ENCODE measurements at regions not wholly inside any gene's neighbourhood (a gene's known extent, or its start where the extent isn't known, plus 50 kb on each side); places are given as distances from the start of the nearest gene placed in this dataset.
"Not testable (repeated sequence)": the region's sequence is repeated elsewhere in the genome, so short reads cannot be mapped to it uniquely, and the experiment has no call there.

GRCh38 chr2:200121931-200122330 is 166.5 kb downstream of the MAIP1 start:
- no peaks in the 10 kb centered on the region for H3K36me3 Mint-ChIP-seq (ENCODE audit: low read depth)
- no peak overlapping the region for H3K27ac Mint-ChIP-seq
- peaks cover 6% of the 10 kb centered on the region for H3K27me3 Mint-ChIP-seq (ENCODE audit: low read depth)
- H3K4me3 Mint-ChIP-seq (ENCODE audit: low read depth), result no peak overlapping the region
- no peaks in the 10 kb centered on the region for H3K9me3 Mint-ChIP-seq
- intact Hi-C loops (cut with micrococcal nuclease), result no loop called here
- no peak for DNase-seq (ENCODE audit: low spot score)
- no peaks in the 10 kb centered on the region for H3K4me1 Mint-ChIP-seq (ENCODE audit: low read depth)

GRCh38 chr2:200122683-200123082 is 167.3 kb downstream of the MAIP1 start:
- H3K27ac Mint-ChIP-seq, result no peak overlapping the region
- no peaks in the 10 kb centered on the region for H3K36me3 Mint-ChIP-seq (ENCODE audit: low read depth)
- H3K4me1 Mint-ChIP-seq (ENCODE audit: low read depth), result no peaks in the 10 kb centered on the region
- intact Hi-C loops (cut with micrococcal nuclease), result no loop called here
- peaks cover 8% of the 10 kb centered on the region for H3K27me3 Mint-ChIP-seq (ENCODE audit: low read depth)
- no peaks in the 10 kb centered on the region for H3K9me3 Mint-ChIP-seq
- no peak for DNase-seq (ENCODE audit: low spot score)
- H3K4me3 Mint-ChIP-seq (ENCODE audit: low read depth), result no peak overlapping the region

- H3K27ac Mint-ChIP-seq; H3K9me3 Mint-ChIP-seq; H3K4me3 Mint-ChIP-seq (ENCODE audit: low read depth); H3K27me3 Mint-ChIP-seq (ENCODE audit: low read depth); H3K36me3 Mint-ChIP-seq (ENCODE audit: low read depth); intact Hi-C loops (cut with micrococcal nuclease); DNase-seq (ENCODE audit: low spot score); H3K4me1 Mint-ChIP-seq (ENCODE audit: low read depth): not testable (repeated sequence)
These were observed 169.4 kb downstream of the MAIP1 start for GRCh38 chr2:200124665-200125368.

GRCh38 chr2:200125444-200126284 is 170.3 kb downstream of the MAIP1 start:
- H3K36me3 Mint-ChIP-seq (ENCODE audit: low read depth), result no peaks in the 10 kb centered on the region
- peaks cover 2% of the 10 kb centered on the region for H3K27me3 Mint-ChIP-seq (ENCODE audit: low read depth)
- H3K9me3 Mint-ChIP-seq, result no peaks in the 10 kb centered on the region
- DNase-seq (ENCODE audit: low spot score), result no peak
- H3K4me1 Mint-ChIP-seq (ENCODE audit: low read depth), result no peaks in the 10 kb centered on the region
- intact Hi-C loops (cut with micrococcal nuclease), result no loop called here
- no peak overlapping the region for H3K4me3 Mint-ChIP-seq (ENCODE audit: low read depth)
- H3K27ac Mint-ChIP-seq, result no peak overlapping the region

DNA sequence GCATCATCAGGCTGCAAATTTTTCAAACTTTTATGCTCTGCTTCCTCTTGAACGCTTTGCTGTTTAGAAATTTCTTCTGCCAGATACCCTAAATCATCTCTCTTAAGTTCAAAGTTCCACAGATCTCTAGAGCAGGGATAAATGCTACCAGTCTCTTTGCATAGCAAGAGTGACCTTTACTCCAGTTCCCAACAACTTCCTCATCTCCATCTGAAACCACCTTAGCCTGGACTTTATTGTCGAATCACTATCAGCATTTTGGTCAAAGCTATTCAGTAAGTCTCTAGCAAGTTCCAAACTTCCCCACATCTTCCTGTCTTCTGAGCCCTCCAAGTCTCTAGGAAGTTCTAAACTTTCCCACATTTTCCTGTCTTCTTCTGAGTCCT is 170.9 kb downstream of the MAIP1 start:
- H3K9me3 Mint-ChIP-seq; intact Hi-C loops (cut with micrococcal nuclease); H3K27me3 Mint-ChIP-seq (ENCODE audit: low read depth); H3K4me3 Mint-ChIP-seq (ENCODE audit: low read depth); H3K36me3 Mint-ChIP-seq (ENCODE audit: low read depth); H3K4me1 Mint-ChIP-seq (ENCODE audit: low read depth); H3K27ac Mint-ChIP-seq; DNase-seq (ENCODE audit: low spot score): not testable (repeated sequence)

DNA sequence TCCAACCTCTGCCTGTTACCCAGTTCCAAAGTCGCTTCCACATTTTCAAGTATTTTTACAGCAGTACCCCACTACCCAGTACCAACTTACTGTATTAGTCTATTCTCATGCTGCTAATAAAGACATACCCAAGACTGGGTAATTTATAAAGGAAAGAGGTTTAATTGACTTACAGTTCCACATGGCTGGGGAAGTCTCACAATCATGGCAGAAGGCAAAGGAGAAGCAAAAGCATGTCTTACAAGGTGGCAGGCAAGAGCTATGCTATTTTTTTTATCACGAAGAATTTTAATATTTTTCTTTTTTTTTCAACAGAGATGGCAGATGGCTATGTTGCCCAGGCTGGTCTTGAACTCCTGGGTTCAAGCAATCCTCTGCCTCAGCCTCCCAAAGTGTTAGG is 171.3 kb downstream of the MAIP1 start:
- DNase-seq (ENCODE audit: low spot score); H3K4me1 Mint-ChIP-seq (ENCODE audit: low read depth); H3K36me3 Mint-ChIP-seq (ENCODE audit: low read depth); H3K9me3 Mint-ChIP-seq; H3K4me3 Mint-ChIP-seq (ENCODE audit: low read depth); H3K27ac Mint-ChIP-seq; H3K27me3 Mint-ChIP-seq (ENCODE audit: low read depth); intact Hi-C loops (cut with micrococcal nuclease): not testable (repeated sequence)

GRCh38 chr2:200127848-200128247 is 172.5 kb downstream of the MAIP1 start:
- H3K4me1 Mint-ChIP-seq (ENCODE audit: low read depth), result no peaks in the 10 kb centered on the region
- DNase-seq (ENCODE audit: low spot score), result no peak
- intact Hi-C loops (cut with micrococcal nuclease), result no loop called here
- no peak overlapping the region for H3K27ac Mint-ChIP-seq
- no peaks in the 10 kb centered on the region for H3K36me3 Mint-ChIP-seq (ENCODE audit: low read depth)
- H3K4me3 Mint-ChIP-seq (ENCODE audit: low read depth), result no peak overlapping the region
- H3K27me3 Mint-ChIP-seq (ENCODE audit: low read depth), result peaks cover 8% of the 10 kb centered on the region
- no peaks in the 10 kb centered on the region for H3K9me3 Mint-ChIP-seq

DNA sequence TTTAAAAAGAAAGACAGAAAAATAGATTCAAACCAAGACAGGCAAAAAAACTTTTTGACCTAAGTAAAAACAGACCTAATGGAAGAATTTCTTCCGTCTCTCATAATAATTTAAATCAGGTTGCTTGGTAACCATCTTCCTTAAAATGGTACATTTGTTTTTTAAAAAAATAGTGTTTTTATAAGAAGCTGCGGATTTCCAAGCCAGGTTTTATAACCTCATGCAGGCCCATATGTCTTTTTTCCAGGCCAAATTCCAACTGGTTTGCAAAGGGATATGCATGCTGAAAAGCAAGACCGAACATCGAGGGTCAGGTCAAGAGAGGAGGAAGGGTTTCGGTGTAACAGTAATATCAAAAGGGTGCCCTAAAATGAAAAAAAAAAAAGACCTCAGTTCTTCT is 172.9 kb downstream of the MAIP1 start:
- no peaks in the 10 kb centered on the region for H3K9me3 Mint-ChIP-seq
- H3K27me3 Mint-ChIP-seq (ENCODE audit: low read depth), result peaks cover 12% of the 10 kb centered on the region
- no peak overlapping the region for H3K4me3 Mint-ChIP-seq (ENCODE audit: low read depth)
- no peak overlapping the region for H3K27ac Mint-ChIP-seq
- intact Hi-C loops (cut with micrococcal nuclease), result no loop called here
- DNase-seq (ENCODE audit: low spot score), result no peak
- no peaks in the 10 kb centered on the region for H3K4me1 Mint-ChIP-seq (ENCODE audit: low read depth)
- H3K36me3 Mint-ChIP-seq (ENCODE audit: low read depth), result no peaks in the 10 kb centered on the region

DNA sequence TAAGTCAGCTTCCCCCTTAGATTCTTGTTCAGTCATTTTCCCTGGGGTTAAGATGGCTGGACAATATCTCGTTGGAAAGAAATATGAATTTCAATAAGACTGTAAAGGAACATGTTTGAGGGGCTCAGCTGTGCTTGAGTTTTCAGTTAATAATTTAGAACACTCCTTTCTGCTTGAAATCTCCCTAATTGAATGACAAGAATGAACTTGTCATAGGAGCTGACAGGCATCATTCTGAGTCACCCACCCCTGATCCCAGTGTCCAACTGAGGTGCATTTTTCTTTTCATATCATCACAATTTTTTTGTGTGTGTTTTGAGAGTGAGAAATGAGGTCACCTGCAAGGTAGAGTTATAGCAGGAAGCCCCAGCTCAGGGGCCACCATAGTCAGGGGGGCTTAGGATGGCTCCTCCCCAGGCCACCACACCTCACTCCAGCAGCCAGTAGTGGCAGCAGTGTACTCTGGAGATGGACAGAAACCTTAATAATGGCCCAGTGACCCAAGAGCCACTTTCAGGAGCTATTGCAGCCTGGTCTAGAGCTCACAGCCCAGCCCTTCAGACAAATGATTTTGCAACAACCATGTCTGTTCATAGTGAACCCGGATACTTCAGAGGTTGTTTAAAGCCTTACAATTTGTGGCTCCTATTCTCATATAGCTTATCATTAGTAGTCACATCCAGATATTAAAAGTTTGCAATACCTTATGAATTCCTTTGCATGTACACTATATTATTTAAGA is 174.5 kb downstream of the MAIP1 start:
- no peak overlapping the region for H3K27ac Mint-ChIP-seq

GRCh38 chr2:200130762-200131166 is 175.4 kb downstream of the MAIP1 start:
- Mint-ChIP-seq H3K27ac (no peak overlapping the region), H3K36me3 (ENCODE audit: low read depth) (no peaks in the 10 kb centered on the region), H3K27me3 (ENCODE audit: low read depth) (peaks cover 12% of the 10 kb centered on the region), H3K4me1 (ENCODE audit: low read depth) (no peaks in the 10 kb centered on the region), H3K9me3 (no peaks in the 10 kb centered on the region), H3K4me3 (ENCODE audit: low read depth) (no peak overlapping the region)
- intact Hi-C loops (cut with micrococcal nuclease), result no loop called here
- DNase-seq (ENCODE audit: low spot score), result no peak

More for the DNA sequence above, 174.5 kb downstream of the MAIP1 start:
- Mint-ChIP-seq H3K36me3 (ENCODE audit: low read depth) (no peaks in the 10 kb centered on the region), H3K4me1 (ENCODE audit: low read depth) (no peaks in the 10 kb centered on the region), H3K27me3 (ENCODE audit: low read depth) (peaks cover 12% of the 10 kb centered on the region), H3K4me3 (ENCODE audit: low read depth) (no peak overlapping the region), H3K9me3 (no peaks in the 10 kb centered on the region)
- intact Hi-C loops (cut with micrococcal nuclease), result no loop called here
- no peak for DNase-seq (ENCODE audit: low spot score)

GRCh38 chr2:200131307-200131706 is 175.2 kb upstream of the SPATS2L start:
- Mint-ChIP-seq H3K36me3 (ENCODE audit: low read depth) (no peaks in the 10 kb centered on the region), H3K27ac (no peak overlapping the region), H3K9me3 (no peaks in the 10 kb centered on the region), H3K4me3 (ENCODE audit: low read depth) (no peak overlapping the region), H3K27me3 (ENCODE audit: low read depth) (peaks cover 12% of the 10 kb centered on the region), H3K4me1 (ENCODE audit: low read depth) (no peaks in the 10 kb centered on the region)
- intact Hi-C loops (cut with micrococcal nuclease), result no loop called here
- DNase-seq (ENCODE audit: low spot score), result no peak

DNA sequence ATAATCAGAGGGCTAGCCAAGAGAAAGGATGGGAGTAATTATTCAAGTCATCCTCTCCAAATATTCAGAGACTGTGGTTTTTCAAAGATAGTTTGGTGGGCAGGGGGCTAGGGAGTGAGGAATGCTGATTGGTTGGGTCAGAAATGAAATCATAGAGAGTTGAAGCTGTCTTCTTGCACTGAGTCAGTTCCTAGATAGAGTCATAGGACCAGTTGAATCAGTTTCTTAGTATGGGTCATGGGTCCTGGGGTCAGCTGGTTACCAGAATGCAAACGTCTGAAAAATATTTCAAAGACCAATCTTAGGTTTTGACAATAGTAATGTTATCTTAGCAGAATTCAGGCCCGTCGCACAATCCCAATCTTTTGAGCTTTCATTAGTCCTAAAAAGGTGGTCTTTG is 171.4 kb upstream of the SPATS2L start:
- Mint-ChIP-seq H3K36me3 (ENCODE audit: low read depth) (no peaks in the 10 kb centered on the region), H3K4me1 (ENCODE audit: low read depth) (no peaks in the 10 kb centered on the region), H3K9me3 (no peaks in the 10 kb centered on the region), H3K4me3 (ENCODE audit: low read depth) (no peak overlapping the region), H3K27ac (no peak overlapping the region), H3K27me3 (ENCODE audit: low read depth) (peaks cover 10% of the 10 kb centered on the region)
- DNase-seq (ENCODE audit: low spot score), result no peak
- intact Hi-C loops (cut with micrococcal nuclease), result no loop called here

GRCh38 chr2:200136655-200137054 is 169.8 kb upstream of the SPATS2L start:
- Mint-ChIP-seq H3K4me3 (ENCODE audit: low read depth) (no peak overlapping the region), H3K27me3 (ENCODE audit: low read depth) (peaks cover 11% of the 10 kb centered on the region), H3K36me3 (ENCODE audit: low read depth) (no peaks in the 10 kb centered on the region), H3K4me1 (ENCODE audit: low read depth) (no peaks in the 10 kb centered on the region), H3K27ac (no peak overlapping the region), H3K9me3 (no peaks in the 10 kb centered on the region)
- DNase-seq (ENCODE audit: low spot score), result no peak
- intact Hi-C loops (cut with micrococcal nuclease), result no loop called here

Data from activated T-helper 2 cell treated with anti-CD3 and anti-CD28 coated beads, Interferon-gamma antibody, Interleukin-2, Interleukin-4, amounts not matched to agents 10 μg/mL and 5 μg/mL and 100 μg/mL, durations not matched to agents 14 hours and 24 hours and 36 hours (primary cell).